Mammary epithelial cell (primary cell): ENCODE measurements at regions not wholly inside any gene's neighbourhood (a gene's known extent, or its start where the extent isn't known, plus 50 kb on each side); places are given as distances from the start of the nearest gene placed in this dataset.
"Not testable (repeated sequence)": the region's sequence is repeated elsewhere in the genome, so short reads cannot be mapped to it uniquely, and the experiment has no call there.

Experiments used
- CTCF ChIP-seq, 2 donors: IDR thresholded peaks in 1 of 2; conservative IDR thresholded peaks in 1 of 2; 2 replicates each; pipeline ENCODE4 v1.5.1; 2011 to 2012; ENCODE audit warnings: inconsistent platforms in 2 of 2, low read length in 2 of 2, mild to moderate bottlenecking in 2 of 2, control low read depth in 1 of 2, low read depth in 1 of 2; ENCODE audit not compliant: insufficient read depth in 1 of 2; ENCODE audit errors: extremely low read depth in 1 of 2
- EZH2 ChIP-seq: IDR thresholded peaks from 2 replicates; pipeline ENCODE4 v1.6.1; 2012; ENCODE audit warnings: low read length, inconsistent platforms, borderline replicate concordance

DNA sequence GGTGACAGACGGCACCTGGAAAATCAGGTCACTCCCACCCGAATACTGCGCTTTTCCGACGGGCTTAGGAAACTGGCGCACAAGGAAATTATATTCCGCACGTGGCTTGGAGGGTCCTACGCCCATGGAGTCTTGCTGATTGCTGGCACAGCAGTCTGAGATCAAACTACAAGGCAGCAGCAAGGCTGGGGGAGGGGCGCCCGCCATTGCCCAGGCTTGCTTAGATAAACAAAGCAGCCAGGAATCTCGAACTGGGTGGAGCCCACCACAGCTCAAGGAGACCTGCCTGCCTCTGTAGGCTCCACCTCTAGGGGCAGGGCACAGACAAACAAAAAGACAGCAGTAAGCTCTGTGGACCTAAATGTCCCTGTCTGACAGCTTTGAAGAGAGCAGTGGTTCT is 394.3 kb downstream of the PTH2R start:
- not testable (repeated sequence) for TF ChIP-seq CTCF (conservative IDR thresholded peaks at IDR 0.05 in 1 of 2, IDR thresholded peaks at IDR 0.05 in 1 of 2; ENCODE audit: extremely low read depth in 1 of 2, insufficient read depth in 1 of 2, low read depth in 1 of 2, low read length in 2 of 2); EZH2
